ENCODE measurements at regions not wholly inside any gene's neighbourhood (a gene's known extent, or its start where the extent isn't known, plus 50 kb on each side); places are given as distances from the start of the nearest gene placed in this dataset.

DNA sequence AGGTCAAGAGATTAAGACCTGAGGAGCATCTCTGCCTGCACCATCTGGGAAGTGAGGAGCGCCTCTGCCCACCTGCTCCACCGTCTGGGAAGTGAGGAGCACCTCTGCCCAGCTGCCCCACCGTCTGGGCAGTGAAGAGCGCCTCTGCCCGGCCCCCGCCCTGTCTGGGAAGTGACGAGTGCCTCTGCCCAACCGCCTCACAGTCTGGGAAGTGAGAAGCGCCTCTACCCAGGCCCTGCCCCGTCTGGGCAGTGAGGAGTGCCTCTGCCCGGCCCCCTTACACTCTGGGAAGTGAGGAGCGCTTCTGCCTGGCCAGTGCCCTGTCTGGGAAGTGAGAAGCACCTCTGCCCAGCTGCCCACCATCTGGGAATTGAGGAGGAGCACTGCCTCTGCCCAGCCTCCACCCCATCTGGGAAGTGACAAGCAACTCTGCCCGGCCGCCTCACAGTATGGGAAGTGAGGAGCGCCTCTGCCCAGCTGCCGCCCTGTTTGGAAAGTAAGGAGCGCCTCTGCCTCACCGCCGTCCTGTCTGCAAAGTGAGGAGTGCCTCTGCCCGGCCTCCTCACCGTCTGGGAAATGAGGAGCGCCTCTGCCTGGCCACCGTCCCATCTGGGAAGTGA, 270.4 kb upstream of the NRSN1 start:
- no peak for ATAC-seq
- 88 to 92% methylated on average over 23 of the region's 23 CpGs for WGBS, 2 donors
- intact Hi-C loops (cut with DNase I) = no loop called here
- H3K36me3 ChIP-seq = no peaks in the 10 kb centered on the region
- H3K9me3 ChIP-seq = peaks cover 0 to 8% (median 0%) of the 10 kb centered on the region in 11 donors
- H3K4me1 ChIP-seq = no peaks in the 10 kb centered on the region
- no peak for DNase-seq
- H3K27ac ChIP-seq = no peak overlapping the region
- TF ChIP-seq, protein P1, sequence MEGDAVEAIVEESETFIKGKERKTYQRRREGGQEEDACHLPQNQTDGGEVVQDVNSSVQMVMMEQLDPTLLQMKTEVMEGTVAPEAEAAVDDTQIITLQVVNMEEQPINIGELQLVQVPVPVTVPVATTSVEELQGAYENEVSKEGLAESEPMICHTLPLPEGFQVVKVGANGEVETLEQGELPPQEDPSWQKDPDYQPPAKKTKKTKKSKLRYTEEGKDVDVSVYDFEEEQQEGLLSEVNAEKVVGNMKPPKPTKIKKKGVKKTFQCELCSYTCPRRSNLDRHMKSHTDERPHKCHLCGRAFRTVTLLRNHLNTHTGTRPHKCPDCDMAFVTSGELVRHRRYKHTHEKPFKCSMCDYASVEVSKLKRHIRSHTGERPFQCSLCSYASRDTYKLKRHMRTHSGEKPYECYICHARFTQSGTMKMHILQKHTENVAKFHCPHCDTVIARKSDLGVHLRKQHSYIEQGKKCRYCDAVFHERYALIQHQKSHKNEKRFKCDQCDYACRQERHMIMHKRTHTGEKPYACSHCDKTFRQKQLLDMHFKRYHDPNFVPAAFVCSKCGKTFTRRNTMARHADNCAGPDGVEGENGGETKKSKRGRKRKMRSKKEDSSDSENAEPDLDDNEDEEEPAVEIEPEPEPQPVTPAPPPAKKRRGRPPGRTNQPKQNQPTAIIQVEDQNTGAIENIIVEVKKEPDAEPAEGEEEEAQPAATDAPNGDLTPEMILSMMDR (IDR thresholded peaks at IDR 0.05) = no peak
- H3K4me3 ChIP-seq = no peak overlapping the region
- no peaks in the 10 kb centered on the region for H3K27me3 ChIP-seq

DNA sequence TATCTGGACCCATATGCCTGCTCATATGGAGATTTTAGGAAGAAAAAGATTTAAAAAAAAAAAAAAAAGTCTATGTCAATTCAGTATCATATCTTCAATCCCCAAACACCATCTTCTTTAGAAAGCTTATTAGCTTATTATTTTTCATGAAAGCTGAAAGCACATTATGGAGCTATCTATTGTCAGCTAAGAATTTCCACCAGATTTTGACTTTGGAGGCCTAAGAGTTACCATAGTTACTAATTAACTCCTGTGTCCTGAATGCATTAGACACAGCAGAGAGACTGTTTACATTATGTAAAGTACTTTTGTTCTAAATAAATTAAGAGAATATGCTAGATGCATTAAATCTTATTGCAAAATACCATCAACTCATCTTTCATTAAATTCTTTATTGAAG, 255.5 kb upstream of the NRSN1 start:
- no peaks in the 10 kb centered on the region for H3K36me3 ChIP-seq
- no peaks in the 10 kb centered on the region for H3K27me3 ChIP-seq
- no peak for DNase-seq
- H3K27ac ChIP-seq = no peak overlapping the region
- H3K4me1 ChIP-seq = no peaks in the 10 kb centered on the region
- intact Hi-C loops (cut with DNase I) = no loop called here
- no peak for ATAC-seq
- TF ChIP-seq, protein P1 (IDR thresholded peaks at IDR 0.05) = no peak
- H3K9me3 ChIP-seq = peaks cover 0 to 16% (median 0%) of the 10 kb centered on the region in 11 donors
- H3K4me3 ChIP-seq = no peak overlapping the region

- ATAC-seq (no peak), DNase-seq (no peak)
- Histone ChIP-seq H3K4me3 (no peak overlapping the region), H3K9me3 (no peaks in the 10 kb centered on the region), H3K27ac (no peak overlapping the region), H3K36me3 (no peaks in the 10 kb centered on the region), H3K4me1 (no peaks in the 10 kb centered on the region), H3K27me3 (no peaks in the 10 kb centered on the region)
- 82% methylated on average over 1 of the region's 1 CpG for whole genome bisulfite sequencing, 2 donors
- TF ChIP-seq, protein P1 (IDR thresholded peaks at IDR 0.05) = no peak
- intact Hi-C loops (cut with DNase I) = no loop called here
Observed at GRCh38 chr6:23873161-23873560, 252.9 kb upstream of the NRSN1 start.

- no peaks in the 10 kb centered on the region for H3K27me3 ChIP-seq
- H3K36me3 ChIP-seq = no peaks in the 10 kb centered on the region
- DNase-seq (no peak), ATAC-seq (no peak)
- no peaks in the 10 kb centered on the region for H3K9me3 ChIP-seq
- no peak overlapping the region for H3K27ac ChIP-seq
- intact Hi-C loops (cut with DNase I) = no loop called here
- TF ChIP-seq, protein P1 (IDR thresholded peaks at IDR 0.05) = no peak
- no peaks in the 10 kb centered on the region for H3K4me1 ChIP-seq
- no peak overlapping the region for H3K4me3 ChIP-seq
- WGBS, 2 donors = 70 to 78% methylated on average over 1 of the region's 1 CpG
Observed at GRCh38 chr6:23875006-23875405, 251.0 kb upstream of the NRSN1 start.
